GM21390 (cell line): ENCODE measurements at regions not wholly inside any gene's neighbourhood (a gene's known extent, or its start where the extent isn't known, plus 50 kb on each side); places are given as distances from the start of the nearest gene placed in this dataset.
"Not testable (repeated sequence)": the region's sequence is repeated elsewhere in the genome, so short reads cannot be mapped to it uniquely, and the experiment has no call there.

ENCODE experiments used
- ATAC-seq: cut with Tn5 transposase; IDR thresholded peaks from one replicate; pipeline ENCODE4 v1.9.1; 2021; ENCODE audit not compliant: unreplicated experiment

- no peak for ATAC-seq
Observed at GRCh38 chr10:113486531-113486930, 66.3 kb upstream of the HABP2 start.

GRCh38 chr10:113487154-113487553 is 65.7 kb upstream of the HABP2 start:
- no peak for ATAC-seq

- no peak for ATAC-seq
Observed at GRCh38 chr10:113488186-113488585, 64.7 kb upstream of the HABP2 start.

- ATAC-seq: not testable (repeated sequence)
Observed at GRCh38 chr10:113489522-113489921, 63.3 kb upstream of the HABP2 start.

- ATAC-seq: no peak
Observed at GRCh38 chr10:113491967-113492565, 60.8 kb upstream of the HABP2 start.

- ATAC-seq: no peak
Observed at GRCh38 chr10:113493195-113493594, 59.7 kb upstream of the HABP2 start.

GRCh38 chr10:113493882-113494301 is 59.0 kb upstream of the HABP2 start:
- no peak for ATAC-seq

GRCh38 chr10:113494761-113495160 is 58.1 kb upstream of the HABP2 start:
- ATAC-seq: no peak

- no peak for ATAC-seq
Observed at GRCh38 chr10:113495553-113495952, 57.3 kb upstream of the HABP2 start.

GRCh38 chr10:113496111-113497109 is 56.4 kb upstream of the HABP2 start:
- no peak for ATAC-seq

- ATAC-seq: no peak
Observed at GRCh38 chr10:113497198-113497597, 55.7 kb upstream of the HABP2 start.

GRCh38 chr10:113498997-113499396 is 53.9 kb upstream of the HABP2 start:
- ATAC-seq: no peak

GRCh38 chr10:113499806-113500205 is 53.0 kb upstream of the HABP2 start:
- ATAC-seq: no peak

GRCh38 chr10:113501031-113501430 is 51.8 kb upstream of the HABP2 start:
- ATAC-seq: not testable (repeated sequence)
